Limb (tissue), 2 donors: ENCODE measurements at regions not wholly inside any gene's neighbourhood (a gene's known extent, or its start where the extent isn't known, plus 50 kb on each side); places are given as distances from the start of the nearest gene placed in this dataset.

Experiments used
- DNase-seq, 2 donors: peaks; one replicate each; pipeline ENCODE4 v3.0.0-alpha.2; 2016; ENCODE audit errors: extremely low spot score in 2 of 2

- no peak for DNase-seq
Measured at GRCh38 chr4:73001885-73002284, 67.6 kb downstream of the COX18 start.

GRCh38 chr4:72997409-72997808 is 72.1 kb downstream of the COX18 start:
- DNase-seq = no peak

GRCh38 chr4:72994670-72995069 is 74.8 kb downstream of the COX18 start:
- DNase-seq = no peak

GRCh38 chr4:72993876-72994275 is 75.6 kb downstream of the COX18 start:
- DNase-seq = no peak

GRCh38 chr4:72991873-72992272 is 77.6 kb downstream of the COX18 start:
- no peak for DNase-seq

- DNase-seq = no peak
Measured at GRCh38 chr4:72987741-72988729, 81.5 kb downstream of the COX18 start.

GRCh38 chr4:72984351-72984750 is 85.2 kb downstream of the COX18 start:
- no peak for DNase-seq

- DNase-seq = no peak
Measured at GRCh38 chr4:72983709-72984108, 85.8 kb downstream of the COX18 start.

GRCh38 chr4:72977936-72978485 is 91.5 kb downstream of the COX18 start:
- peak in 1 of 2 donors; percentile 22 for DNase-seq

GRCh38 chr4:72975488-72975784 is 94.1 kb downstream of the COX18 start:
- peak in 1 of 2 donors; percentile 15 for DNase-seq

- no peak for DNase-seq
Measured at GRCh38 chr4:72974694-72975487, 94.6 kb downstream of the COX18 start.

- DNase-seq = no peak
Measured at GRCh38 chr4:72971572-72971971, 97.9 kb downstream of the COX18 start.

- no peak for DNase-seq
Measured at GRCh38 chr4:72970756-72971155, 98.8 kb downstream of the COX18 start.

- DNase-seq = peak; percentile 29 to 66
Measured at GRCh38 chr4:72969976-72970375, 99.5 kb downstream of the COX18 start.

- no peak for DNase-seq
Measured at GRCh38 chr4:72966652-72967051, 102.9 kb downstream of the COX18 start.

- DNase-seq = no peak
Measured at GRCh38 chr4:72959411-72959810, 110.1 kb downstream of the COX18 start.

- DNase-seq = no peak
Measured at GRCh38 chr4:72954811-72955210, 114.7 kb downstream of the COX18 start.

GRCh38 chr4:72953571-72953970 is 115.9 kb downstream of the COX18 start:
- DNase-seq = no peak

GRCh38 chr4:72951628-72952027 is 117.9 kb downstream of the COX18 start:
- DNase-seq = no peak

GRCh38 chr4:72951147-72951546 is 118.4 kb downstream of the COX18 start:
- DNase-seq = no peak

- no peak for DNase-seq
Measured at GRCh38 chr4:72948080-72948479, 121.4 kb downstream of the COX18 start.

- no peak for DNase-seq
Measured at GRCh38 chr4:72945719-72946336, 123.7 kb downstream of the COX18 start.
